ENCODE measurements at regions not wholly inside any gene's neighbourhood (a gene's known extent, or its start where the extent isn't known, plus 50 kb on each side); places are given as distances from the start of the nearest gene placed in this dataset.

DNA sequence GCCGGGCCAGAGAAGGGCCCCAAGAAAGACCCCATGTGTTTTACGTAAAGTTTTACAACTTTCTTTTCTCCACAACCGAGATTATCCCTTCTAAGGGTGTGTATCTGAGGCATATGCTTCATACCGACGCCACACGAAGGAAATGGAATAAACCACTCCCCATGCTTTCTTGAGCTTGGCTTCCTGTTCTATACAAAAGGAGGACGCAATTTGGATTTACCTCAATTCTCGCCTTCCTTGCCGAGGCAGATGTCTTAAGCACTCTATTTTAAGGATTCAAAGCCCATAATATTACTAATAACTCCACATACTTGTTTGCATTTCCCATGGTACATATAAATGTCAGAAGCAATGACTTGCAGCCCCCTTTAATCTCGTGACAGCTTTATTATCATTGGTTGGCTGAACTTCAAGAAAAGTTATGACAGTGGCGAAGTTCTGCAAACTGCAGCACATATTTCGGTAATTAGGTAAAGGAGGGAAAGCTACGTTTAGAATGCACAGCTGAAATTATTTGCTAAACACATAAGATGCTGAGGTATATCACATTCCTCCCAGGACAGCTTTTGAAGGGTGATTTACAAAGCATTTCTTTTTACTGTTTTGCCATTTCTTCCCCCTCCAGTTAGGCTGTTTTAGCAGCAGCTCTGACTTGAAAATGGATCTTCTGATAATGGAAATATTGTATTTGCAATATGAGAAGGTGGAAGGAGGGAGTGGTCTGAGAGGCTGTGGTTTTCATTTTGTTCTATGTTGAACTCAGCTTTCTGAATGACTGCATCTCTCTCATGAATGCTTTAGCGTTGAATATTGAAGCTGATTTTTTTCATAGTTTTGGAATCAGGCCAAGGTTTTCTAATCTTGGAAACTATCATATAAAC lies 330.5 kb downstream of the EPHA7 start:
- TF ChIP-seq EZH2 (IDR thresholded peaks at IDR 0.05; ENCODE audit: low read depth), result no peak
- TF ChIP-seq, protein P1, sequence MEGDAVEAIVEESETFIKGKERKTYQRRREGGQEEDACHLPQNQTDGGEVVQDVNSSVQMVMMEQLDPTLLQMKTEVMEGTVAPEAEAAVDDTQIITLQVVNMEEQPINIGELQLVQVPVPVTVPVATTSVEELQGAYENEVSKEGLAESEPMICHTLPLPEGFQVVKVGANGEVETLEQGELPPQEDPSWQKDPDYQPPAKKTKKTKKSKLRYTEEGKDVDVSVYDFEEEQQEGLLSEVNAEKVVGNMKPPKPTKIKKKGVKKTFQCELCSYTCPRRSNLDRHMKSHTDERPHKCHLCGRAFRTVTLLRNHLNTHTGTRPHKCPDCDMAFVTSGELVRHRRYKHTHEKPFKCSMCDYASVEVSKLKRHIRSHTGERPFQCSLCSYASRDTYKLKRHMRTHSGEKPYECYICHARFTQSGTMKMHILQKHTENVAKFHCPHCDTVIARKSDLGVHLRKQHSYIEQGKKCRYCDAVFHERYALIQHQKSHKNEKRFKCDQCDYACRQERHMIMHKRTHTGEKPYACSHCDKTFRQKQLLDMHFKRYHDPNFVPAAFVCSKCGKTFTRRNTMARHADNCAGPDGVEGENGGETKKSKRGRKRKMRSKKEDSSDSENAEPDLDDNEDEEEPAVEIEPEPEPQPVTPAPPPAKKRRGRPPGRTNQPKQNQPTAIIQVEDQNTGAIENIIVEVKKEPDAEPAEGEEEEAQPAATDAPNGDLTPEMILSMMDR (conservative IDR thresholded peaks at IDR 0.05), result no peak
